H1 (cell line): ENCODE measurements at regions not wholly inside any gene's neighbourhood (a gene's known extent, or its start where the extent isn't known, plus 50 kb on each side); places are given as distances from the start of the nearest gene placed in this dataset.

Source experiments
- CTCF ChIA-PET: fragments of 300-600 bp; sonication (Branson Sonifier 250); formaldehyde crosslinking; loops from one replicate; lab custom pipeline; 2021; ENCODE audit not compliant: partially characterized antibody; lab: Charles Lee
- POLR2A ChIA-PET: fragments of 300-600 bp; sonication (Branson Sonifier 250); formaldehyde crosslinking; loops from one replicate; lab custom pipeline; 2021; ENCODE audit warnings: inconsistent platforms; ENCODE audit not compliant: partially characterized antibody; lab: Charles Lee
- DNase-seq, 2 experiments: peaks; one replicate each; pipeline versions ENCODE4 v3.0.0 to v3.0.0-alpha.2; 2010 to 2022; ENCODE audit warnings: low spot score in 2 of 2, low read depth in 1 of 2, mixed read lengths in 1 of 2
- FAIRE-seq: peaks from 2 replicates; lab custom pipeline; 2011; peaks lifted over from hg19 to GRCh38; lab: Jason Lieb, UNC
- H2AFZ ChIP-seq: 2 replicates; pipeline ENCODE4 v1.8.1; 2012; ENCODE audit warnings: low read length, inconsistent platforms
- H2AK5ac ChIP-seq: 2 replicates; pipeline ENCODE4 v1.6.1; 2013; ENCODE audit warnings: low read depth, low read length
- H2BK120ac ChIP-seq: replicated peaks from 2 replicates; pipeline ENCODE3; 2013; ENCODE audit warnings: low read depth, low read length, inconsistent platforms
- H2BK12ac ChIP-seq: 2 replicates; pipeline ENCODE4 v1.6.1; 2013; ENCODE audit warnings: low read depth, low read length
- H2BK15ac ChIP-seq: 2 replicates; pipeline ENCODE4 v1.6.1; 2013; ENCODE audit warnings: low read length
- H2BK20ac ChIP-seq: 2 replicates; pipeline ENCODE4 v1.6.1; 2013; ENCODE audit warnings: low read length
- H2BK5ac ChIP-seq: 2 replicates; pipeline ENCODE4 v1.6.1; 2013; ENCODE audit warnings: low read depth, low read length
- H3K14ac ChIP-seq: 2 replicates; pipeline ENCODE4 v1.6.1; 2013; ENCODE audit warnings: inconsistent platforms; ENCODE audit not compliant: insufficient read length
- H3K18ac ChIP-seq: 2 replicates; pipeline ENCODE4 v1.6.1; 2013; ENCODE audit warnings: low read length; ENCODE audit errors: extremely low read depth
- H3K23ac ChIP-seq: 2 replicates; pipeline ENCODE4 v1.6.1; 2013; ENCODE audit warnings: inconsistent platforms; ENCODE audit not compliant: insufficient read length
- H3K23me2 ChIP-seq: 2 replicates; pipeline ENCODE4 v1.6.1; 2013; ENCODE audit warnings: low read depth, low read length
- H3K27ac ChIP-seq: 2 replicates; pipeline ENCODE4 v1.6.1; 2011; ENCODE audit warnings: low read depth, low read length, inconsistent platforms
- H3K27me3 ChIP-seq, 4 experiments: replicated peaks in 1 of 4; 1 replicate in 1 of 4; 2 replicates in 3 of 4; pipeline versions ENCODE4 v1.6.1 to v1.8.1; 2011 to 2013; ENCODE audit warnings: low read length in 3 of 4, mild to moderate bottlenecking in 3 of 4, inconsistent platforms in 2 of 4, mixed read lengths in 2 of 4, moderate library complexity in 1 of 4; ENCODE audit not compliant: control insufficient read depth in 3 of 4, insufficient read depth in 3 of 4; ENCODE audit errors: extremely low read depth in 1 of 4
- H3K36me3 ChIP-seq, 4 experiments: 2 replicates each; pipeline versions ENCODE4 v1.6.1 to v1.8.1; 2011 to 2013; ENCODE audit warnings: mild to moderate bottlenecking in 4 of 4, low read length in 3 of 4, moderate library complexity in 2 of 4, control low read depth in 1 of 4, inconsistent platforms in 1 of 4; ENCODE audit not compliant: insufficient read depth in 4 of 4, control insufficient read depth in 2 of 4
- H3K4ac ChIP-seq: replicated peaks from 2 replicates; pipeline ENCODE3; 2013; ENCODE audit warnings: low read length, low read depth, mixed read lengths, inconsistent platforms; ENCODE audit not compliant: insufficient read length
- H3K4me1 ChIP-seq, 4 experiments: replicated peaks in 1 of 4; 1 replicate in 1 of 4; 2 replicates in 3 of 4; pipeline versions ENCODE4 v1.6.1 to v1.8.1; 2011 to 2013; ENCODE audit warnings: low read length in 3 of 4, inconsistent platforms in 2 of 4, mixed read lengths in 1 of 4; ENCODE audit not compliant: insufficient read depth in 4 of 4, control insufficient read depth in 3 of 4
- H3K4me2 ChIP-seq, 2 experiments: 2 replicates each; pipeline versions ENCODE4 v1.6.1 to v1.8.1; 2011 to 2013; ENCODE audit warnings: low read depth in 2 of 2, low read length in 2 of 2, control low read depth in 1 of 2, inconsistent platforms in 1 of 2, mild to moderate bottlenecking in 1 of 2; ENCODE audit not compliant: insufficient read depth in 1 of 2
- H3K4me3 ChIP-seq, 4 experiments: fragments of 200-600, 300-600 bp in 1 of 4; sonication (generic), shearing (Covaris generic), sonication (Bioruptor Twin) in 1 of 4; 2 replicates each; pipeline versions ENCODE4 v1.5.1 to v1.8.1; 2011 to 2016; ENCODE audit warnings: low read length in 4 of 4, low read depth in 3 of 4, control low read depth in 2 of 4, inconsistent platforms in 2 of 4, mild to moderate bottlenecking in 2 of 4, mixed read lengths in 1 of 4, moderate library complexity in 1 of 4; ENCODE audit not compliant: insufficient read depth in 2 of 4; ENCODE audit errors: extremely low read depth in 1 of 4
- H3K56ac ChIP-seq: replicated peaks from 2 replicates; pipeline ENCODE3; 2013; ENCODE audit warnings: low read depth, mild to moderate bottlenecking, mixed read lengths, low read length, inconsistent platforms; ENCODE audit not compliant: insufficient read length
- H3K79me1 ChIP-seq: 2 replicates; pipeline ENCODE4 v1.6.1; 2013; ENCODE audit warnings: low read depth, low read length, control low read depth
- H3K79me2 ChIP-seq, 2 experiments: 2 replicates each; pipeline versions ENCODE4 v1.6.1 to v1.8.1; 2012 to 2013; ENCODE audit warnings: low read length in 2 of 2, mild to moderate bottlenecking in 2 of 2, inconsistent platforms in 1 of 2; ENCODE audit not compliant: insufficient read depth in 2 of 2, control insufficient read depth in 1 of 2
- H3K9ac ChIP-seq, 4 experiments: replicated peaks in 1 of 4; 1 replicate in 1 of 4; 2 replicates in 3 of 4; pipeline versions ENCODE4 v1.6.1 to v1.8.1; 2011 to 2013; ENCODE audit warnings: low read depth in 3 of 4, low read length in 3 of 4, control low read depth in 2 of 4, mild to moderate bottlenecking in 2 of 4, moderate library complexity in 2 of 4, inconsistent platforms in 1 of 4; ENCODE audit errors: extremely low read depth in 1 of 4
- H3K9me3 ChIP-seq, 2 experiments: 2 replicates each; pipeline versions ENCODE4 v1.6.1 to v1.8.1; 2012 to 2013; ENCODE audit warnings: mild to moderate bottlenecking in 2 of 2, moderate library complexity in 2 of 2, control low read depth in 1 of 2, inconsistent platforms in 1 of 2, low read depth in 1 of 2, low read length in 1 of 2, mixed read lengths in 1 of 2; ENCODE audit not compliant: insufficient read depth in 2 of 2
- H4K20me1 ChIP-seq, 2 experiments: replicated peaks in 1 of 2; 2 replicates each; pipeline versions ENCODE3 to v1.8.1; 2011 to 2013; ENCODE audit warnings: inconsistent platforms in 2 of 2, low read length in 2 of 2, mild to moderate bottlenecking in 1 of 2; ENCODE audit not compliant: insufficient read depth in 2 of 2, control insufficient read depth in 1 of 2
- H4K5ac ChIP-seq: 2 replicates; pipeline ENCODE4 v1.6.1; 2013; ENCODE audit warnings: low read length, low read depth, mixed read lengths, inconsistent platforms; ENCODE audit not compliant: insufficient read length
- H4K8ac ChIP-seq: 2 replicates; pipeline ENCODE4 v1.8.0; 2013; ENCODE audit warnings: mild to moderate bottlenecking, moderate library complexity, low read length, inconsistent platforms; ENCODE audit not compliant: insufficient read depth; ENCODE audit errors: extremely low read depth
- H4K91ac ChIP-seq: replicated peaks from 2 replicates; pipeline ENCODE3; 2013; ENCODE audit warnings: low read length, mixed read lengths, inconsistent platforms; ENCODE audit not compliant: insufficient read length
- EGR1 ChIP-seq: IDR thresholded peaks from 2 replicates; pipeline ENCODE4 v1.6.1; 2011; ENCODE audit warnings: low read depth, low read length, borderline replicate concordance
- GTF2F1 ChIP-seq: IDR thresholded peaks from 2 replicates; pipeline ENCODE4 v1.6.1; 2012; ENCODE audit warnings: low read depth, low read length, improper control_type of control experiment, borderline replicate concordance
- JUND ChIP-seq: IDR thresholded peaks from 2 replicates; pipeline ENCODE4 v1.6.1; 2011; ENCODE audit warnings: mild to moderate bottlenecking, improper control_type of control experiment, low read length
- KDM1A ChIP-seq: fragments of 200-600, 300-600 bp; sonication (generic); IDR thresholded peaks from 2 replicates; pipeline ENCODE4 v1.7.1; 2016; ENCODE audit warnings: mild to moderate bottlenecking, low read length, borderline replicate concordance
- KDM5A ChIP-seq: fragments of 200-600 bp; IDR thresholded peaks from 2 replicates; pipeline ENCODE4 v1.7.1; 2012; ENCODE audit warnings: mild to moderate bottlenecking, low read length, inconsistent platforms, mixed read lengths
- PHF8 ChIP-seq: fragments of 200-600 bp; sonication (generic); conservative IDR thresholded peaks from 2 replicates; pipeline ENCODE4 v1.7.1; 2012; ENCODE audit warnings: low read depth, mild to moderate bottlenecking, inconsistent platforms, low read length, moderate library complexity
- RAD21 ChIP-seq, 2 experiments: IDR thresholded peaks in 1 of 2; conservative IDR thresholded peaks in 1 of 2; 2 replicates each; pipeline ENCODE4 v1.6.1; 2011; ENCODE audit warnings: low read depth in 2 of 2, low read length in 2 of 2, improper control_type of control experiment in 1 of 2, inconsistent platforms in 1 of 2, mild to moderate bottlenecking in 1 of 2, moderate library complexity in 1 of 2
- RFX5 ChIP-seq: IDR thresholded peaks from 2 replicates; pipeline ENCODE4 v1.6.1; 2011; ENCODE audit warnings: low read depth, low read length, improper control_type of control experiment, borderline replicate concordance
- RNF2 ChIP-seq: fragments of 200-900, 300-1000 bp; sonication (generic); IDR thresholded peaks from 2 replicates; pipeline ENCODE4 v1.7.1; 2016; ENCODE audit warnings: borderline replicate concordance, low read depth, mild to moderate bottlenecking, antibody characterized with exemption, low read length; ENCODE audit not compliant: poor library complexity, severe bottlenecking; ENCODE audit errors: missing control alignments
- SAP30 ChIP-seq: fragments of 300-600 bp; sonication (generic); IDR thresholded peaks from 2 replicates; pipeline ENCODE4 v1.7.1; 2012; ENCODE audit warnings: low read length, moderate library complexity, mild to moderate bottlenecking, inconsistent platforms; ENCODE audit not compliant: insufficient read depth, insufficient replicate concordance
- SIN3A ChIP-seq, 2 experiments: IDR thresholded peaks in 1 of 2; conservative IDR thresholded peaks in 1 of 2; 2 replicates each; pipeline ENCODE4 v1.6.1; 2011 to 2012; ENCODE audit warnings: low read length in 2 of 2, improper control_type of control experiment in 1 of 2, low read depth in 1 of 2, mild to moderate bottlenecking in 1 of 2
- SIRT6 ChIP-seq: IDR thresholded peaks from one replicate; pipeline ENCODE4 v1.7.1; 2012; ENCODE audit warnings: low read length, inconsistent platforms
- SRF ChIP-seq: IDR thresholded peaks from 2 replicates; pipeline ENCODE4 v1.6.1; 2011; ENCODE audit warnings: mild to moderate bottlenecking, low read depth, low read length, moderate library complexity
- TAF1 ChIP-seq: IDR thresholded peaks from 2 replicates; pipeline ENCODE4 v1.6.1; 2011; ENCODE audit warnings: mild to moderate bottlenecking, low read depth, low read length
- whole genome bisulfite sequencing, 2 experiments: shearing (Covaris generic) in 1 of 2; methylation state at CpG; one replicate each; pipeline versions ENCODE4 v1.1.6 to v1.1.7; 2013 to 2015; ENCODE audit warnings: low lambda C conversion rate in 2 of 2, mixed read lengths in 2 of 2, inconsistent platforms in 1 of 2, low coverage in 1 of 2, missing lambda C conversion rate in 1 of 2; ENCODE audit not compliant: insufficient replicate concordance in 2 of 2, insufficient coverage in 1 of 2, insufficient read length in 1 of 2; ENCODE audit errors: extremely low coverage in 1 of 2, missing lambda C conversion rate in 1 of 2; 5-methylcytosine and 5-hydroxymethylcytosine counted together

DNA sequence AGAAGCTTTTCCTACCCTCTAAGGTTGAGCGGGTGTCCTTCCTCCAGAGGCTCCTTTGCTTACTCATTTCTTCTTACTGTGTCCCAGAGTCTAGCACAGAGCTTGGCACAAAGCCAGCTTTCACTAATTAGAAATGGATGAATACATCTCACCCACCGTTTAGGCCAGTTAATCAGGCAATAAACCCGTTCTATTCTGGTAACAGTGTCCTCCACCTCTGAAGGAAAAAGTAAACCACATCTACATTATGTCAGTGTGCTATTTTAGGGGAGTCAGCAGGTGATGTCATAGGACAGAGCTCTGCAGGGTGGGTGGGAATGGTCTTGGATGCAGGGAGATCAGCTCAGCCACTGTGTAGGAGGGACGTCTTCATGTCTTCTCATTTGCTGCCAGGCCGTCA, 109.2 kb downstream of the OSTF1 start:
- Histone ChIP-seq H3K4me3 (no peak overlapping the region), H2BK5ac (no peak overlapping the region), H3K36me3 (no peaks in the 10 kb centered on the region), H3K4me2 (no peak overlapping the region), H3K4ac (no peak overlapping the region), H3K56ac (no peak overlapping the region), H3K4me1 (no peaks in the 10 kb centered on the region), H2BK120ac (no peak overlapping the region), H3K27ac (no peak overlapping the region), H4K20me1 (no peaks in the 10 kb centered on the region), H2BK12ac (no peak overlapping the region), H3K23ac (no peak overlapping the region), H4K5ac (no peak overlapping the region), H4K8ac (no peak overlapping the region), H2BK15ac (no peak overlapping the region), H4K91ac (no peak overlapping the region), H3K9me3 (no peaks in the 10 kb centered on the region), H3K79me1 (no peaks in the 10 kb centered on the region), H3K14ac (no peak overlapping the region), H2AK5ac (no peak overlapping the region), H3K9ac (no peak overlapping the region), H3K23me2 (no peaks in the 10 kb centered on the region), H2BK20ac (no peak overlapping the region), H3K79me2 (no peaks in the 10 kb centered on the region), H2AFZ (no peak overlapping the region), H3K27me3 (no peaks in the 10 kb centered on the region), H3K18ac (no peak overlapping the region)
- POLR2A ChIA-PET = no interaction called here
- CTCF ChIA-PET = interaction anchor here (1.3 to 5.0 kb wide), 3 partner anchors 11 to 57 kb away, joined by 3 to 34 read pairs (median 7); no protein-coding TSS in a partner anchor
- no peak for FAIRE-seq
- WGBS, 2 experiments = 89% methylated on average over 5 of the region's 5 CpGs; no CpG with 5 or more reads in 1 of the 2 experiments
- DNase-seq = no peak
- TF ChIP-seq RFX5 = no peak
- no peak for TF ChIP-seq KDM5A
- TF ChIP-seq SAP30 = no peak
- no peak for TF ChIP-seq KDM1A
- TF ChIP-seq RNF2 = no peak
- TF ChIP-seq GTF2F1 = no peak
- no peak for TF ChIP-seq SIRT6
- TF ChIP-seq RAD21 (IDR thresholded peaks at IDR 0.05 in 1 of 2, conservative IDR thresholded peaks at IDR 0.05 in 1 of 2; ENCODE audit: low read depth in 2 of 2, low read length in 2 of 2) = no peak
- TF ChIP-seq PHF8 = no peak
- TF ChIP-seq TAF1 = no peak
- TF ChIP-seq JUND = no peak
- TF ChIP-seq SRF = no peak
- TF ChIP-seq EGR1 = no peak
- TF ChIP-seq SIN3A (conservative IDR thresholded peaks at IDR 0.05 in 1 of 2, IDR thresholded peaks at IDR 0.05 in 1 of 2; ENCODE audit: low read depth in 1 of 2, low read length in 2 of 2) = no peak
